ENCODE measurements at regions not wholly inside any gene's neighbourhood (a gene's known extent, or its start where the extent isn't known, plus 50 kb on each side); places are given as distances from the start of the nearest gene placed in this dataset.
A peak's percentile ranks its signal among the peaks of the same experiment; 100 is the strongest.

- DNase-seq: peak; percentile 71 to 75
- Histone ChIP-seq H3K27me3 (ENCODE audit: insufficient read depth, low read depth) (no peaks in the 10 kb centered on the region), H3K4me2 (peak overlapping the region; percentile 53), H3F3A (ENCODE audit: insufficient read depth, low read depth) (no peaks in the 10 kb centered on the region), H3K9me2 (ENCODE audit: insufficient read depth) (no peaks in the 10 kb centered on the region), H3K27ac (peak overlapping the region; percentile 73), H3K79me2 (ENCODE audit: low read depth) (no peaks in the 10 kb centered on the region), H2AFZ (peak overlapping the region; percentile 66; the same call in 1 of the 2 replicates), H3K4me1 (replicated peaks; ENCODE audit: insufficient read depth) (peaks cover 15% of the 10 kb centered on the region), H3K4me3 (peak overlapping the region; percentile 13; the same call in 1 of the 2 replicates), H3K36me3 (ENCODE audit: low read depth) (no peaks in the 10 kb centered on the region), H4K20me1 (ENCODE audit: insufficient read depth) (no peaks in the 10 kb centered on the region), H3K9me3 (ENCODE audit: insufficient read depth, low read depth) (no peaks in the 10 kb centered on the region; the same call in 1 of the 2 replicates)
- TF ChIP-seq EZH2 (IDR thresholded peaks at IDR 0.05; ENCODE audit: low read depth) (no peak), CTCF (conservative IDR thresholded peaks at IDR 0.05) (no peak)
- intact Hi-C loops (cut with micrococcal nuclease; ENCODE audit: unreplicated experiment): loop anchor here (1.0 to 5.0 kb wide), 3 partner anchors 22 to 1619 kb away; no protein-coding TSS in a partner anchor
- ChIA-PET POLR2A (ENCODE audit: unreplicated experiment) (no interaction called here), CTCF (interaction anchor here (0.6 kb wide), 1 partner anchor 10 kb away, joined by 7 read pairs; no protein-coding TSS in a partner anchor)
- BruUV-seq (replicated peaks): TSS peak; percentile 82
Measured at GRCh38 chr3:118478706-118479276, 555.9 kb downstream of the IGSF11 start.

- H3K27ac ChIP-seq: peak overlapping the region; percentile 73
- no peak for DNase-seq
- no TSS peak for BruUV-seq (replicated peaks)
- CTCF ChIA-PET: interaction anchor here (0.6 kb wide), 1 partner anchor 9 kb away, joined by 7 read pairs; no protein-coding TSS in a partner anchor
- no peak overlapping the region for H3K4me3 ChIP-seq
- H3K9me3 ChIP-seq (ENCODE audit: insufficient read depth, low read depth): no peaks in the 10 kb centered on the region; the same call in 1 of the 2 replicates
- intact Hi-C loops (cut with micrococcal nuclease; ENCODE audit: unreplicated experiment): loop anchor here (2.0 to 5.0 kb wide), 2 partner anchors 21 to 1618 kb away; no protein-coding TSS in a partner anchor
- H3K36me3 ChIP-seq (ENCODE audit: low read depth): no peaks in the 10 kb centered on the region
- POLR2A ChIA-PET (ENCODE audit: unreplicated experiment): interaction anchor here (0.7 kb wide), 1 partner anchor 1717 kb away, joined by 9 read pairs; no protein-coding TSS in a partner anchor
- no peaks in the 10 kb centered on the region for H4K20me1 ChIP-seq (ENCODE audit: insufficient read depth)
- no peaks in the 10 kb centered on the region for H3K27me3 ChIP-seq (ENCODE audit: insufficient read depth, low read depth)
- no peaks in the 10 kb centered on the region for H3K9me2 ChIP-seq (ENCODE audit: insufficient read depth)
- TF ChIP-seq EZH2 (IDR thresholded peaks at IDR 0.05; ENCODE audit: low read depth) (no peak), CTCF (conservative IDR thresholded peaks at IDR 0.05) (no peak)
- peak overlapping the region; percentile 53 for H3K4me2 ChIP-seq
- H2AFZ ChIP-seq: no peak overlapping the region; the same call in 1 of the 2 replicates
- H3K4me1 ChIP-seq (replicated peaks; ENCODE audit: insufficient read depth): peaks cover 15% of the 10 kb centered on the region
- H3K79me2 ChIP-seq (ENCODE audit: low read depth): no peaks in the 10 kb centered on the region
- H3F3A ChIP-seq (ENCODE audit: insufficient read depth, low read depth): no peaks in the 10 kb centered on the region
Measured at GRCh38 chr3:118479376-118479775, 555.3 kb downstream of the IGSF11 start.

- no peak overlapping the region for H2AFZ ChIP-seq
Measured at GRCh38 chr3:118480101-118480860, 554.4 kb downstream of the IGSF11 start.

More at GRCh38 chr3:118480101-118480860, 554.4 kb downstream of the IGSF11 start:
- Histone ChIP-seq H3K4me3 (no peak overlapping the region), H3K27me3 (ENCODE audit: insufficient read depth, low read depth) (no peaks in the 10 kb centered on the region), H3K36me3 (ENCODE audit: low read depth) (no peaks in the 10 kb centered on the region), H3K4me1 (replicated peaks; ENCODE audit: insufficient read depth) (peaks cover 15% of the 10 kb centered on the region), H3K9me3 (ENCODE audit: insufficient read depth, low read depth) (no peaks in the 10 kb centered on the region; the same call in 1 of the 2 replicates), H3K9me2 (ENCODE audit: insufficient read depth) (no peaks in the 10 kb centered on the region), H4K20me1 (ENCODE audit: insufficient read depth) (no peaks in the 10 kb centered on the region), H3K79me2 (ENCODE audit: low read depth) (no peaks in the 10 kb centered on the region), H3F3A (ENCODE audit: insufficient read depth, low read depth) (no peaks in the 10 kb centered on the region), H3K27ac (no peak overlapping the region), H3K4me2 (no peak overlapping the region)
- ChIA-PET CTCF (no interaction called here), POLR2A (ENCODE audit: unreplicated experiment) (interaction anchor here (0.7 kb wide), 1 partner anchor 1716 kb away, joined by 9 read pairs; no protein-coding TSS in a partner anchor)
- DNase-seq: no peak
- intact Hi-C loops (cut with micrococcal nuclease; ENCODE audit: unreplicated experiment): no loop called here
- no TSS peak for BruUV-seq (replicated peaks)
- no peak for TF ChIP-seq CTCF (conservative IDR thresholded peaks at IDR 0.05)
- TF ChIP-seq EZH2 (IDR thresholded peaks at IDR 0.05; ENCODE audit: low read depth): no peak

Data from PC-9 (cell line).